Amniotic epithelial cell (primary cell): ENCODE measurements at regions not wholly inside any gene's neighbourhood (a gene's known extent, or its start where the extent isn't known, plus 50 kb on each side); places are given as distances from the start of the nearest gene placed in this dataset.
"Not testable (repeated sequence)": the region's sequence is repeated elsewhere in the genome, so short reads cannot be mapped to it uniquely, and the experiment has no call there.

Experiments
- DNase-seq: peaks from one replicate; pipeline ENCODE4 v3.0.0-alpha.2; 2010; ENCODE audit warnings: low read depth

DNA sequence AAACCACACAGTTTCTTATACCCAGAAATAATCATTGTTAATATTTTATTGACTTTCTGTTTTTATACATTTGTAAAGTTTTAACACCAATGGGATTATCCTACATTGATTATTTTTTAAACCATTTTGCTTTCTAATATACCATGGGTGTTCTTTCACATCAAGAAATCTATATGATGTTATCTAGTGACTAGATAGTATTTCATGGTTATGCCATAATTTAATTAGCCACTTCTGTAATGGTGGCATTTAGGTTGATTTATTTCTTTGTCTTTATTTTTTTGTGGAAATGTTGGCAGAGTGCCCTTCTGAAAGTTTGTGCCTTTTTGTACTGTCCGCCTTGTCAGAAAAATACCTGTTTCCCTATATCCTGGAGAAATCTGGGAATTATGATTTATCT is 193.3 kb downstream of the CEP135 start:
- DNase-seq, result no peak

DNA sequence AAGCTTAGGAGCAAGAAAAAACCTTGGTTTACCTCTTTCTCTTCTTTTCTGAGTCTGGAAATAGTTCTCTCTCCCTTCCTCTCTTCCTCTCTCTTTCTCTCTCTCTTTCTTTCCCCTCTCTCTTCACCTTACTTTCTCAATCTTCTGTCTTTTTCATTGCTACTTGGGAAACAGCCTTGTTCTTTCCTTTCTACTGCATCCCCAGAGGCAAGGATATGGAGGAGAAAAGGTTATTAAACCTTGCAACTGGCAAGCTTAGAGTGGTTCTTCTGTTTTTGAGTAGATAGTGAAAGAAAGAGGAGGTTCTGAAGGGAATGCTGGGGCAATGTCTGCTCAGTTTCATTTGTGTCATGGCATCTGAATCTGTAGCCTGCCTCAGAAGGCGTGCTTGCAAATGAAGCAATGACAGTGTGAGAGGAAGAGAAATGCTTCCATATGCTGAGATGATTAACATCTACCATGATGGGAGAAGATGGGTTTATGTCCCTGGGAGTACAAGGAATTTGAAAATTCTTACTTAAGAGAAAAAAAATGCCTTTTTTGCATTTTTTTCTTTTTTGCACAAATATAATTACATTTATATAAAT is 190.6 kb downstream of the CEP135 start:
- DNase-seq, result peak; percentile 47

DNA sequence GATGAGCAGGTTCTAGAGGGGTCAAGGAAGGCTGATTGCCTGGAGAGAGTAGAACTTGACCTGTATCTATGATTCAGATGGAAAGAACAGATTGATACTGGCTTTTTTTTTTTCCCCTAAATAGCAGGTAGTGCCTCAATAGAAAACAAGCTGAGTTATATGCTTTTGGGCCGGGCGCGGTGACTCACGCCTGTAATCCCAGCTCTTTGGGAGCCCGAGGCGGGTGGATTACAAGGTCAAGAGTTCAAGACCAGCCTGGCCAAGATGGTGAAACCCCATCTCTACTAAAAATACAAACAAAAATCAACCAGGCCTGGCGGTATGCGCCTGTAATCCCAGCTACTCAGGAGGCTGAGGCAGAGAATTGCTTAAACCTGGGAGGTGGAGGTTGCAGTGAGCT is 186.1 kb downstream of the CEP135 start:
- DNase-seq, result peak; percentile 58

DNA sequence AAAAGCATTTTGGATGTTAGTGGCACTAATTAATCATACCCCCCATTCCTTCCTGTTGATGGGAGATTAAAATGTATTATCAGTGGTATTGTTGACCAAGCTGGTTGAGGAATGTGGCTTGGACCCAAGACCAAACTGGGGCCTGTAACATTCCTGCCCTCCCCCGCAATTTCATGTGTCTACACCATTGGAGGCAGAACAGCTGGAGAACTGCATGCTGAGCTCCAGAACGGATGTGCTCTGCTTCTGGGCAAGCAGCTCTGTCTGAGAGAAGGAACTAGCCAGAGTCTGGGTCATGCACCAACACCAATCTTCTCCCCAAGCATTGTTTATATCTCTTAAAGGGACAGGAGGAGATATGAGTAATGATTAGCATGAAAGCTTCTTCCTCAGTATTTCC is 185.5 kb downstream of the CEP135 start:
- DNase-seq, result peak; percentile 77

DNA sequence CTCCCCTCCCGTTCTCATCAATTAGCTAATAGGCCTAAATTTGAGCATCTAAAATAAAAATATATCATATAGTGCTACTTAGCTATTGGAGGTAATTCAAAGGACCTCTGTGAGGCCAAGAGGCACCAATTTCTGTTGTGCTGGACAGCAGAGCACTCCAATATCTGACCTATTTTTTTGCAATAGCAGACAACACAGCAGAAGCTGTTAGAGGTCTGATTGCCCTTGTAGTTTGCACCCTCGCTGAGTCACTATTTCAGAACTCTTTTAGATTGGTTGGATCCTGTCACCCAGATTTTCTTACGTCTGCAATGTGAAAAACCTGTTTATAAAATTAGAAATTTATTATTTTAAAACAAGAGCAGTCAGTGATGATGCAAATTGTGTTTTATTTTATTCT is 184.1 kb downstream of the CEP135 start:
- DNase-seq, result no peak

DNA sequence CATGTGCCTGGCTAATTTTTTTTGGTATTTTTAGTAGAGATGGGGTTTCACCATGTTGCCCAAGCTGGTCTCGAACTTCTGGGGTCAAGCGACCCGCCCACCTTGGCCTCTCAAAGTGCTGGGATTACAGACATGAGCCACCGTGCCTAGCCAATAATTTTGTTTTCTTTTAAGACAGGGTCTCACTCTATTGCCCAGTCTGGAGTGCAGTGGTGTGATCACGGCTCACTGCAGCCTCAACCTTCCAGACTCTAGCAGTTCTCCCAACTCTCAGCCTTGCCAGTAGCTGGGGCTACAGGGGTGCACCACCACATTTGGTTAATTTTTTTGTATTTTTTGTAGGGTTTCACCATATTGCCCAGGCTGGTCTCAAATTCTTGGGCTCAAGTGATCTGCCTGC is 183.4 kb downstream of the CEP135 start:
- not testable (repeated sequence) for DNase-seq

DNA sequence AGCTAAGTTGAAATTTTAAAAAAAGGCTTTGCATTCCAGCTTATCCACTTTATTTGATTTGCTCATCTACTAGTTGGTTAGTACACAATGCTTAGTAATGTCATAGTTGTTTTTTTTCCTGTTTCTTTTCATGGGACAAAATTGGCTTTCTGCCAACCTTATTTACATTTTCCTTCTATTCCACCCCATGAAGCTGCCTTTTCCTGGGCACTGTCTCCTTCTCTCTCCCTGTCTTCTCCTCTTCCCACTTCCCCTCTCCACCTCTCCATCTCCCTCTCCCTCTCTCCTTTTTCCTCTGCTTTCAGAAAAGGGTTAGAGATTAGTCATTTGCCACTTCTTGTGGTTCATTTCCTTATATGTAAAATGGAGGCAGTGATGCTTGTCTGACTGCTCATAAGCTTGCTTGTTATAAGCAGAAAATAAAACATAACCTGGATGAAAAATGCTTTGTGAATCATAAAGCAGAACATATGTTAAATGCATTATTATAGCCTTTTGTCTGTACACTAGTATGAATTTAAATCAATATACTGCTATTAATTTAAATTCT is 181.9 kb downstream of the CEP135 start:
- DNase-seq, result no peak

DNA sequence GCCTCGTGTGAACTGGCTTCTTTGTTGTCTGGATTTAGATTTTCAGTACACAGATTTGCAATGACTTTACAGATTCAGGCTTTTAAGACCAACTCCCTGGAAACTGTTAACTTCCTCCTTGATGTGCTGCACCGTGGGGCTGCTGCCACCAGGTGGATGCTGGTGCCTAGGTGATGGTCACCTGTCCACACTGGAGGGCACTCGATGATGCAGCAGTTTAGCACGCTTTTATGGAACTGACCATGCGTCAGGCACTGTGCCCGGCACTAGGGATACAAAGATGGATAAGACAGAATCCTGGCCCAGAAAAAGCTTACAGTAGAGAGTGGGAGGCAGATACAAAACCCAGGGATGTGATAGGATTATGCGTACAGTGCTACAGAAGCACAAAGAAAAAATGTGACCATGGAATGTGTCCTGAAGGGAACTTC is 180.7 kb downstream of the CEP135 start:
- no peak for DNase-seq

DNA sequence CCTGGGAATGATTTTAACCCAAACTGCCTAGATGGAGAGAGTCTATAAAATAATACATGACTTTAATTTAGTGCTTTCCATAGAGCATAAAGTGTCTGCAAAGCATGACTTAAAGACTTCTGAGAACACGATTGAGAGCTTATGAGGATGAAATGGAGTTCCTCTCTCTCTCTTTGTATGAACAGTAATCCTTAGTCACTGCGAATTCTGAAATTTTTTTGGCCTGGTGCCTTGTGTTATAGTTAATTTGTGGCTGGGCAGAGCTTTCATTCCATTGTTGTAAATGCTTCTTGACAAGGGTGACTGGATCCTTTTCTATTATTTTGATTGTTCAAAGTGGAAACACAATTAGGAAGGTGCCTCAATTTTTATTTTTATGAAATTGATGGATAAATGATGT is 179.5 kb downstream of the CEP135 start:
- DNase-seq, result peak; percentile 45

DNA sequence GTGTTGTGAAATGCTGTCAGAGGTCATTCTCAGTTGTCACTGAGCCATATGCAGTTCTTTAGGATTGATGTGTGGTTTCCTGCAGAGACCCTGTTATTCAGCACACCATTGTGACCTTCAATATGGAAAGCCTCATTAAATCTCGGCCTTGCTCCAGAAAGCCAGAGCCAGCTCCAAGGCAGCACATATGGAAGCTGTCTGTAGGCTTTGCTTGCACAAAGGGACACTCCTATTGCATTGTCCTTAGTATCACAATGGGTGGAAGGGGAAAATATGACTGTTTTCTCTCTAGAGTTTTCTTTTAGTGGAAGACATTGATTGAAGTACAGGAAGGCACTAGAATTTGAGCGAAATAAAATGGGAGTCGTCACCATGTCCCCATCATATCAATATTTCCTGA is 179.0 kb downstream of the CEP135 start:
- no peak for DNase-seq

DNA sequence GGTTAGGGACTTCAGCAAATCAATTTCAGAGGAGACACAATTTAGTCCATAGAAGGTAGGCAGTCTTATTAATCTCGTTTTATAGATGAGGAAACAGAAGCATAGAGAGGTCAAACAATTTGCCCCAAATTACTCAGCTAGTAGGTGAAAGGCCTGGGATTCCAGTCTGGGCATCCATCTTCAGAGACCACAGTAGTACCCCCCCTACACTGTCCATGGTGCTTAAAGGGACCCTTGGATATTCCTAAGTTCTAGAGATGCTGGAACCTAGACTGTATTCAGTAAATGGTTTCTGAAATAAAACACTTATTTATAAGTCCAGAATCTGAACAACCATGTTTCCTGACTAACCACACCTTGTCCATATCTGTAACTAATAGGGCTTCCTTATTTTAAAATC is 174.8 kb downstream of the CEP135 start:
- no peak for DNase-seq

DNA sequence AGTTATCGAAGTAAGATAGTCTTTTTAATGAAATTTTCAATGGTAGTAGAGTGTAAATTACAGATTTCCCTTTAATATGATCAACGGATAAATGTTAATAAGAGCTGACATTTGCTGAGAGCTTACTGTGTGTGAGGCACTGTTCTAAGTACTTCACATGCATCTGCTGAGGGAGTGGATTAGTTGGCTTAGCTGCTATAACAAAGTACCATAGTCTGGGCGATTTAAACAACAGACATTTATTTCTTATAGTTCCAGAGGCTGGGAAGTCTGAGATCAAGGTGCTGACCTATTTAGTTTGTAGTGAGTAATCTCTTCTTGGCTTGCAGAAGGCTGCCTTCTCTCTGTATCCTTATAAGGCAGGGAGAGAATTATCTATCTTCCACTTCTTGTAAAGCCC is 174.3 kb downstream of the CEP135 start:
- DNase-seq, result no peak

DNA sequence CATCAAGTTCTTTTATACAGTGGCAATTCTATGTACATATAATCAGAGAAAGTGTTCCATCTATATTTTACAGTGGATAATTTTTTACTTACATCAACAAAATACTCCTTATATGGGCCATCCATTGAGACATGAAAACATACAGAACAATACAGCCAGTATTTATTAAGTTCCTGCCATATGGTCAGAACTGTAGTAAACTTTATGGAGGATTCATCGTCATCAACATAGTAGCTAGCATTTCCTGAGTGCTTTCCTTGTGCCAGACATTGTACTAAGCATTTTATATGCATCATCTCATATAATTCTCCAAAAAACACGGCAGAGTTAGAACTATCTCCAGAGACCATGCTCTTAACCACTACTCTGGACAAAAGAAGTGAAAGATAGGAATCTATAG is 170.1 kb downstream of the CEP135 start:
- no peak for DNase-seq

DNA sequence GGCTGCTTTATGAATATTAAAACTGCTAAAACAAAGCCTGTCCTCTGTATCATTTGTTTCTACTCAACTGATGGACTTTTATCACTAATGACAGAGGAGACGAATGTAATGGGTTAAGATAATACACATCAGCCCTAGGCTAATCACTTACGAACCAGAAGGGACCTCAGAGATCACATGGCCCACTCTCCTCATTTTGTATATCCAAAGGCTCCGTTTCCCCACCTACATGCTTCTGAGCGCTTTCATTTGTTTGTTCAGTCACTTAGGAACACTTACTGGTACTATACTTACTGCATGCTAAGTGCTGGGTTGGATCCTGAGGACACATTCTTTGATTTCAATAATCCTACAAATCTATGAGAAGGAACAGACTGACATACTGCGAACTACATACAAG is 169.3 kb downstream of the CEP135 start:
- no peak for DNase-seq

DNA sequence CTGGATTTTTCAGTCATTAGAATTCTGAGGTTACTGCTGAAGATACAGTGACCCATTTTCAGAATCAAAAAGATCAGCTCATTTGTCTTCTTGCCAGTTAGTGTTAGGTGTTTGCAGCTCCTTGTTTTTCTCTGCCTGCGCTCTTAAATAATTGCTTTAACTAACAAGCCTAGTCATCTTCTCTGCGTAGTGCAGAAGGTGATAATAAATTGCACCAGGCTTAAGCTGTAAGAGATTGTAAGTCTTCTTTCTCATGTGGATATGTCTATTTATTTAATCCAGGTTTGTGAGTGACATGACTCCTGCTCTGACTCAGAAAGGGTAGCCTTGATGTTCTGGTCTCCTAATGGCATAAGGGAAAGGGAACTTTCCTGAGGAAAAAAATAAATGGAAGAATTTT is 167.2 kb downstream of the CEP135 start:
- DNase-seq, result peak; percentile 10

DNA sequence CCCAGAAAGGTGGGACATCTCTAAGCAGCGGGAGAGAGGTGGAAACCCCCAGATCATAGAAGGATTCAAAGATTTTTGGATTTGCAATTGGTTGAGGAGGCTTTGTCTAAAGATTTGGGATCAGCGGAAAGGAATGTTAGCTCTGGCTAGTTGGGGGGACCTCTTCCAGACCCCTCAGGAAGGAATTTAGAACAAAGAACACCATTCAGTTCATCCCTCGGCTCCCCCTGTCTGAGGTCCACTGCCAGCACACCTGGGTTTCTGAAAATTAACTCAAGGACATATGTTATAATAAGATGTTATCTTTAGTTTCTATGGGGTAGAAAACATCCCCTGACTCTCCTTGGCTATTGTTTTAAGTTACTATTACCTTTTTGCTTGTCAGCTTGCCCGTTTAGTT is 163.6 kb downstream of the CEP135 start:
- no peak for DNase-seq

DNA sequence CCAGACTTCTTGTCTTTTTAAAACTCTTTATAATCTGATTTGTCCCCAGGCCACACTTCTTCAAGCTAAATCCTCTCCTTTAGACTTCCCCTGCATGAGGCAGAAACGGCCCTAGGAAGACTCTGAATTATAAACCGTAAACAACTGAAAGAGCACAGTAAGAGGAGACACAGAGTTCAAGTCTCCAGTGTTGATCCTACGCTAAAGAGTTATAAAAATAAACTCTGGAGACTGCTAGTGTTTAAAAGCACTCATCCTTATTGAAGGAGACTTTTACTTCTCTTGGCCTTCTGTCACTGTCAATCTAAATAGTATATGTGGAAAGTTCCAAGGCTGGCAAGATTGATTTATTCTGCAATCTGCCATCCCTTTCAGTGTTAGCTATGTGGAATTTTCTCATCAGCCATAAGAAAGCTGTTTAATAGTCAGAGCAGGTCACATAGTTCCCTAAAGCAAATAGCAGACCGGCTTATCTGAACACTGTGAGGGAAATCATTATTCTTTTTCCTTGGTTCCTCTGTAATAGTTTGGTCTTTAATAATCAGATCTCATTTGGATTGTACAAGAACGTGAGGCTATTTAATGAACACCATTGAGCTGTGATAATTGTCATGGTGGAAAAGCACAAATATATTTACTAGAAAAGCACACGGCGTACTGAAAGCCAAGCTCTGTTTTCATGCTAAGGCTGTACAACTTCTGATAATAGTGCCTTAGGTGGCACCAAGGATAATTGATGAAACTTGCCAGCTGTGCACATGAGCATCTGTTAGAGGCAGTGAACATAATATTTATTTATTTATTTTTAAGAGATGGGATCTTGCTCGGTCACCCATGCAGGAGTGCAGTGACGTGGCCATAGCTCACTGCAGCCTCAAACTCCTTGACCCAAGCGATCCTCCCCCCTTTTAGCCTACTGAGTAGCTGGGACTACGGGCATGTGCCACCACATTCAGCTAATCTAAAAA is 157.7 kb downstream of the CEP135 start:
- no peak for DNase-seq

DNA sequence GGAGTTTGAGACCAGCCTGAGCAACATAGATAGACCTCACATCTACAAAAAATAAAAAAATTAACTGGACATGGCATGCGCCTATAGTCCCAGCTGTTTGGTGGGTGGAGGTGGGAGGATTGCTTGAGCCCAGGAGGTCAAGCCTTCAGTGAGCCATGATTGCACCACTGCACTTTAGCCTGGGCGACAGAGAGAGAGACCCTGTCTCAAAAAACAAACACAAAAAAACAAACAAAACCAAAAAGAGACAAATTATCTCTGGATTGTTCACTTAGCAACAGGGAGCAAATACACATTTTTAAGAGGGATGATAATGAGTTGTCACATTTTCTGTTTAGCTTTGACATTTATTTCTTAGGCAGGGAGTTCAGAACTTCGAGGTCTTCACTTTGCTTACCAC is 155.4 kb downstream of the CEP135 start:
- DNase-seq, result no peak

DNA sequence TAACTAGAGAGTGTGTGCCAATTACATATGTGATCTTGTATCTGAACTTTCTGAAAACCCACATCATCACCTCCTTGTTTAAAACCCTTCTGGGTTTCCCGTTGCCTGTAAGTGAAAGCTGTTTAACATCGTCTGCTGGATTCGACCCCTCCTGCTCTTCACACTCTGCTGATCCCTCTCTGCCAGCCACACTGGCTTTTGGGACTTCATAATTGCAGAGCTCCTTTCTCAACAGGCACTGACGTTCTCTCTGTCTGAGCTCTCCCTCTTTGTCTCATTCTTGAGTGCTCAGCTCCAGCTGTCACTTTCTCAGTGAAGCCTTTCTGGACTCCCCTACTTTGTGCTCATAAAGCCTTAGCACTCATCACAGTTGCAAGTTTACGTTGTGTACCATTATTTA is 153.9 kb downstream of the CEP135 start:
- DNase-seq, result no peak

DNA sequence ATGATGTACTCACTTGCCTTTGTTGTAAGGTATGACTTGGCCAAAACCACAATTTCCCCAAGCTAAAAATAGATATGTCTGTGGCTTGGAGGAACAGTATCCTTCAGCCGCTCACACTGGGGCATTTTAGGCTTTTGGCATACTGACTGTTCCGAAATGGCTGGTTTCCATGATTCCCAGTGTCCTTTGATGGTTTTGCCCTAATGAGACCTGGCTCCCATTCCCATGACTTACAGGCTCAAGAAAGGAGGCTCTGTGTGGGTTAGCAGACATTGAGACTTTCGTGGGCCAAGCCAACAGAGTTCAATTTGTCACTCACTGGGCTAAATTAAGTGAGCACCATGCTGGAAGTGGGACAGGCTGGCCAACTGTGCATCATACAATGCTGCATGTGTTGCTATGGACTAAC is 150.6 kb downstream of the CEP135 start:
- no peak for DNase-seq

DNA sequence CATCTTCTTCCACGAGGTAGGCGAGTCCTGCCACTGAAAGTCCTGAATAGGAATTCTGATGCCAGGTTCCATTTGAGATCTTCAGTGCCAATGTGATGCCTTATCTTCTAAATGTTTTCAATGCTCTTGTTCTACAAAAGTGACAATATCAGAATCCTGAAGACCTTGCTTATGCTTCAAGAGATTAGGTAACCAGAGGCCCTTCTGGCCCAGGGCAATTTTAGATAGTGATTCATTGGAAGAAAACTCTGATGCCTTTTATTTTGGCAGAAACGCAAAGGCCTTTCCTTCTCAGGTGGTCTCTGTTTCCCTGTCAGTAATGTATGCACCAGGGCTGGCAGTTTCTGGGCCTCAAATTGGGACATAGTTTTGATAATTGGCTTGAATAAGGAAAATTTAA is 144.8 kb downstream of the CEP135 start:
- DNase-seq, result no peak

DNA sequence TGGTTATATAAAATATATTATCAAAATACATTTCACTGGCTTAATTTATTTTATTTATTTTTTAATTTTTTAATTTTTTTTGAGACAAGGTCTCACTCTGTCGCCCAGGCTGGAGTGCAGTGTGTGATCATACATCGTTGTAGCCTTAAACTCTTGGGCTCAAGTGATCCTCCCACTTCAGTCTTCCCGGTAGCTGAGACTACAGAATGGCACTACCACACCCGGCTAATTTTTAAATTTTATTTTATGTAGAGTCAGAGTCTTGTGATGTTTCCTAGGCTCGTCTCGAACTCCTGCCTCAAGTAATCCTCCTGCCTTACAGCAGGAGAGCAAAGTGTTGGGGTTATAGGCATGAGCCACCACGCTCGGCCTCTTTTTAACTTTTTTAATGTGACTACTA is 143.8 kb downstream of the CEP135 start:
- DNase-seq, result no peak

DNA sequence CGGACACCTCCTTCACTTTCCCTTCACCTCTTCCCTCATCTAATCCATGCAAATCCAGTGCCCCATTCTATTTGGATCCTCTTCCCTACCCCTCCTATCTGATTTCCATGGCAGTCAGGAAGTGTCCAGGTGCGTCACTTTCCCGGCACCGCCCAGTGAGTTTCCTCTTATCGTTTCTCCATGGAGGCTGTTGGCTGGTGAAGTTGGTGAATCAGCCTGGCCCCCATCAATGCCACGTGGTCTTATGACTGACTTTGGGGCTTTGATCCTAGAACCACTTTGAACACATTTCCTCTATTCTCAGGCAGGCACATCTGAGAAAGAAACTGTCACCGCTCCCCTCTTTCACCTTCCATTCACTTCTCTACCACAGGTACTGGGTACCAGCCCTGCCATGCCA is 137.8 kb downstream of the CEP135 start:
- DNase-seq, result no peak
